ENCODE measurements at regions not wholly inside any gene's neighbourhood (a gene's known extent, or its start where the extent isn't known, plus 50 kb on each side); places are given as distances from the start of the nearest gene placed in this dataset.

GRCh38 chr2:101596333-101596732 is 101.2 kb upstream of the MAP4K4 start:
- DNase-seq = no peak
- WGBS, 2 donors = 58 to 77% methylated on average over 3 to 4 of the region's 4 CpGs
- Histone ChIP-seq H3K9me3 (no peaks in the 10 kb centered on the region), H3K4me3 (no peak overlapping the region), H3K27ac (no peak overlapping the region), H3K36me3 (replicated peaks in 1 of 2; ENCODE audit: insufficient read depth in 1 of 2, low read depth in 2 of 2) (no peaks in the 10 kb centered on the region), H3K27me3 (no peaks in the 10 kb centered on the region), H3K4me1 (no peaks in the 10 kb centered on the region)
- no peak for TF ChIP-seq POLR2A (IDR thresholded peaks at IDR 0.05)
- TF ChIP-seq, protein P1, sequence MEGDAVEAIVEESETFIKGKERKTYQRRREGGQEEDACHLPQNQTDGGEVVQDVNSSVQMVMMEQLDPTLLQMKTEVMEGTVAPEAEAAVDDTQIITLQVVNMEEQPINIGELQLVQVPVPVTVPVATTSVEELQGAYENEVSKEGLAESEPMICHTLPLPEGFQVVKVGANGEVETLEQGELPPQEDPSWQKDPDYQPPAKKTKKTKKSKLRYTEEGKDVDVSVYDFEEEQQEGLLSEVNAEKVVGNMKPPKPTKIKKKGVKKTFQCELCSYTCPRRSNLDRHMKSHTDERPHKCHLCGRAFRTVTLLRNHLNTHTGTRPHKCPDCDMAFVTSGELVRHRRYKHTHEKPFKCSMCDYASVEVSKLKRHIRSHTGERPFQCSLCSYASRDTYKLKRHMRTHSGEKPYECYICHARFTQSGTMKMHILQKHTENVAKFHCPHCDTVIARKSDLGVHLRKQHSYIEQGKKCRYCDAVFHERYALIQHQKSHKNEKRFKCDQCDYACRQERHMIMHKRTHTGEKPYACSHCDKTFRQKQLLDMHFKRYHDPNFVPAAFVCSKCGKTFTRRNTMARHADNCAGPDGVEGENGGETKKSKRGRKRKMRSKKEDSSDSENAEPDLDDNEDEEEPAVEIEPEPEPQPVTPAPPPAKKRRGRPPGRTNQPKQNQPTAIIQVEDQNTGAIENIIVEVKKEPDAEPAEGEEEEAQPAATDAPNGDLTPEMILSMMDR (IDR thresholded peaks at IDR 0.05) = no peak
- intact Hi-C loops (cut with DNase I) = no loop called here
- no peak for ATAC-seq

DNA sequence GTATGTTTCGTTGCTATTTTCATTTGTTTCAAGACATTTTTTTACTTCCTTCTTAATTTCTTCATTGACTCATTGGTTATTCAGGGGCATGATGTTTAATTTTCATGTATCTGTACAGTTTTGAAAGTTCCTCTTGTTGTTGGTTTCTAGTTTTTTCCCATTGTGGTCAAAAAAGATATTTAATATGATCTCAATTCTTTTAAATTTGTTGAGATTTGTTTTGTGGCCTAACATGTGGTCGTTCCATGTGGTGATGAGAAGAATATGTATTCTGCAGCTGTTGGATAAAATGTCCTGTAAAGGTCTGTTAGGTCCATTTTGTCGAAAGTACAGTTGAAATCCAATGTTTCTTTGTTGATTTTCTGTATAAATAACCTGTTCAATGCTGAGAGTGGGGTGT is 110.3 kb upstream of the MAP4K4 start:
- Histone ChIP-seq H3K36me3 (replicated peaks in 1 of 2; ENCODE audit: insufficient read depth in 1 of 2, low read depth in 2 of 2) (no peaks in the 10 kb centered on the region), H3K4me1 (no peaks in the 10 kb centered on the region), H3K27ac (no peak overlapping the region), H3K27me3 (no peaks in the 10 kb centered on the region), H3K9me3 (no peaks in the 10 kb centered on the region), H3K4me3 (no peak overlapping the region)
- intact Hi-C loops (cut with DNase I) = no loop called here
- no peak for TF ChIP-seq POLR2A (IDR thresholded peaks at IDR 0.05)
- TF ChIP-seq, protein P1 (IDR thresholded peaks at IDR 0.05) = no peak
- DNase-seq = no peak
- ATAC-seq = no peak
- WGBS, 2 donors = 65 to 89% methylated on average over 3 of the region's 3 CpGs

DNA sequence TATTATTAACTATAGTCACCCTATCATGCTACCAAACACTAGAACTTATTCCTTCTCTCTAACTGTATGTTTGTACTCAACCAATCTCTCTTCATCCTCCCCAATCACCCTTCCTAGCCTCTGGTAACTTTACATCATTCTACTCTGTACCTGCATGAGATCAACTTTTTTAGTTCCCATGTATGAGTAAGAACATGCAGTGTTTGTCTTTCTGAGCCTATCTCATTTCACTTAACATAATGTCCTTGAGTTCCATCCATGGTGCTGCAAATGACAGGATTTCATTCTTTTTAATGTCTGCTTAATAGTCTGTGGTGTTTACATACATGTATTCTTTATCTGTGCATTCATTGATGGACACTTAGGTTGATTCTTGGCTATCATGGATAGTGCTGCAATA is 108.9 kb upstream of the RFX8 start:
- intact Hi-C loops (cut with DNase I) = no loop called here
- Histone ChIP-seq H3K27ac (no peak overlapping the region), H3K36me3 (replicated peaks in 1 of 2; ENCODE audit: insufficient read depth in 1 of 2, low read depth in 2 of 2) (no peaks in the 10 kb centered on the region), H3K4me3 (no peak overlapping the region), H3K9me3 (no peaks in the 10 kb centered on the region), H3K4me1 (no peaks in the 10 kb centered on the region), H3K27me3 (no peaks in the 10 kb centered on the region)
- ATAC-seq (no peak), DNase-seq (no peak)
- no peak for TF ChIP-seq POLR2A (IDR thresholded peaks at IDR 0.05)
- TF ChIP-seq, protein P1 (IDR thresholded peaks at IDR 0.05) = no peak

- intact Hi-C loops (cut with DNase I) = no loop called here
Observed at GRCh38 chr2:101581675-101582299, 106.9 kb upstream of the RFX8 start.

DNA sequence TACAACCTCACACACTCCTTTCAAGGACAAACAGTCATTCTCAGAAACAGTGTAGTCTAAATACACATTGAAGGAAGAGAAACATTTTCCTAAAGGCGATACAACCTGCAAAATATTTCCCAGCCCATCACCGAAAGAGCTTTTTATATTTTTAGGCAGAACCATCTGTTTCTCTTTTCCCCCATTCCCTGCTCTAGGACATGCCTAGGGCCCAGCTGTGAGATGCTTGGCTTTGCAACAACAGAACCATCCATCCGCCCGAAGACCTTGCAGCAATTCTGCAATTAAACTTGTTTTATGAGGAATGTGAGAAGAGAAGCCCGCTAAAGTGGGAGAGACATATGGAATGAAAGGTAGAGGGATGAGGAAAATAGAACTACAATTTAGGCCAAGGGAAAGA is 105.6 kb upstream of the RFX8 start:
- intact Hi-C loops (cut with DNase I) = no loop called here
- no peaks in the 10 kb centered on the region for H3K4me1 ChIP-seq
- no peaks in the 10 kb centered on the region for H3K27me3 ChIP-seq
- no peak for ATAC-seq
- H3K9me3 ChIP-seq = no peaks in the 10 kb centered on the region
- H3K36me3 ChIP-seq (replicated peaks in 1 of 2; ENCODE audit: insufficient read depth in 1 of 2, low read depth in 2 of 2) = no peaks in the 10 kb centered on the region
- WGBS, 2 donors = 90% methylated on average over 5 of the region's 5 CpGs
- H3K27ac ChIP-seq = no peak overlapping the region
- DNase-seq = no peak
- TF ChIP-seq, protein P1 (IDR thresholded peaks at IDR 0.05) = no peak
- no peak for TF ChIP-seq POLR2A (IDR thresholded peaks at IDR 0.05)
- H3K4me3 ChIP-seq = no peak overlapping the region

More at GRCh38 chr2:101581675-101582299, 106.9 kb upstream of the RFX8 start:
- Histone ChIP-seq H3K27me3 (no peaks in the 10 kb centered on the region), H3K4me3 (no peak overlapping the region), H3K36me3 (replicated peaks in 1 of 2; ENCODE audit: insufficient read depth in 1 of 2, low read depth in 2 of 2) (no peaks in the 10 kb centered on the region), H3K4me1 (no peaks in the 10 kb centered on the region), H3K27ac (no peak overlapping the region), H3K9me3 (no peaks in the 10 kb centered on the region)
- 89 to 90% methylated on average over 7 of the region's 7 CpGs for WGBS, 2 donors
- DNase-seq (no peak), ATAC-seq (no peak)
- TF ChIP-seq, protein P1 (IDR thresholded peaks at IDR 0.05) = no peak
- TF ChIP-seq POLR2A (IDR thresholded peaks at IDR 0.05) = no peak
